ENCODE measurements at regions not wholly inside any gene's neighbourhood (a gene's known extent, or its start where the extent isn't known, plus 50 kb on each side); places are given as distances from the start of the nearest gene placed in this dataset.
A peak's percentile ranks its signal among the peaks of the same experiment; 100 is the strongest.

- no peak for DNase-seq
- Histone ChIP-seq H3K36me3 (no peaks in the 10 kb centered on the region), H3K9me3 (no peaks in the 10 kb centered on the region), H3K27ac (no peak overlapping the region), H3K4me3 (no peak overlapping the region), H3K9ac (ENCODE audit: low read depth in 2 of 2, low read length in 2 of 2) (no peak overlapping the region), H3K4me1 (no peaks in the 10 kb centered on the region), H3K27me3 (no peaks in the 10 kb centered on the region)
- no peak for TF ChIP-seq CTCF (IDR thresholded peaks at IDR 0.05)
- intact Hi-C loops (cut with DNase I) = no loop called here
Observed at GRCh38 chr14:97393244-97393643, 596.1 kb downstream of the VRK1 start.

- Histone ChIP-seq H3K9me3 (no peaks in the 10 kb centered on the region), H3K27me3 (no peaks in the 10 kb centered on the region), H3K4me3 (no peak overlapping the region), H3K27ac (no peak overlapping the region), H3K36me3 (no peaks in the 10 kb centered on the region), H3K4me1 (no peaks in the 10 kb centered on the region), H3K9ac (ENCODE audit: low read depth in 2 of 2, low read length in 2 of 2) (no peak overlapping the region)
- DNase-seq = no peak
- intact Hi-C loops (cut with DNase I) = no loop called here
- no peak for TF ChIP-seq CTCF (IDR thresholded peaks at IDR 0.05)
Observed at GRCh38 chr14:97395068-97395467, 597.9 kb downstream of the VRK1 start.

GRCh38 chr14:97401714-97402113 is 604.5 kb downstream of the VRK1 start:
- intact Hi-C loops (cut with DNase I) = no loop called here
- DNase-seq = no peak
- H3K36me3 ChIP-seq = no peaks in the 10 kb centered on the region
- H3K27ac ChIP-seq = peak overlapping the region; percentile 47
- peaks cover 6% of the 10 kb centered on the region for H3K4me1 ChIP-seq
- TF ChIP-seq CTCF (IDR thresholded peaks at IDR 0.05) = no peak
- H3K9me3 ChIP-seq = no peaks in the 10 kb centered on the region
- H3K27me3 ChIP-seq = no peaks in the 10 kb centered on the region
- no peak overlapping the region for H3K4me3 ChIP-seq
- no peak overlapping the region for H3K9ac ChIP-seq (ENCODE audit: low read depth in 2 of 2, low read length in 2 of 2)

- Histone ChIP-seq H3K4me3 (no peak overlapping the region), H3K36me3 (no peaks in the 10 kb centered on the region), H3K4me1 (peaks cover 6% of the 10 kb centered on the region), H3K9ac (ENCODE audit: low read depth in 2 of 2, low read length in 2 of 2) (no peak overlapping the region), H3K27ac (peak overlapping the region; percentile 47), H3K9me3 (no peaks in the 10 kb centered on the region), H3K27me3 (no peaks in the 10 kb centered on the region)
- intact Hi-C loops (cut with DNase I) = no loop called here
- DNase-seq = peak; percentile 66
- no peak for TF ChIP-seq CTCF (IDR thresholded peaks at IDR 0.05)
Observed at GRCh38 chr14:97402279-97402678, 605.1 kb downstream of the VRK1 start.

GRCh38 chr14:97407701-97408407 is 610.7 kb downstream of the VRK1 start:
- intact Hi-C loops (cut with DNase I) = no loop called here
- Histone ChIP-seq H3K4me3 (no peak overlapping the region), H3K36me3 (no peaks in the 10 kb centered on the region), H3K27me3 (peaks cover 17% of the 10 kb centered on the region), H3K9me3 (no peaks in the 10 kb centered on the region), H3K27ac (no peak overlapping the region), H3K4me1 (no peaks in the 10 kb centered on the region), H3K9ac (ENCODE audit: low read depth in 2 of 2, low read length in 2 of 2) (no peak overlapping the region)
- no peak for DNase-seq
- TF ChIP-seq CTCF (IDR thresholded peaks at IDR 0.05) = no peak

Data from colonic mucosa (tissue), 4 donors.